HepG2 (cell line): ENCODE measurements at regions not wholly inside any gene's neighbourhood (a gene's known extent, or its start where the extent isn't known, plus 50 kb on each side); places are given as distances from the start of the nearest gene placed in this dataset.

Experiments
- ATAC-seq: fragments of 200-7000 bp; cut with Tn5 transposase; 3 replicates; pipeline ENCODE4 v1.9.1; 2020; ENCODE audit warnings: mild to moderate bottlenecking, moderate library complexity
- BruUV-seq: library from RNA; stranded (reverse); fragments of 400-500 nt; replicated peaks from 2 replicates; lab custom pipeline; 2021; lab: Mats Ljungman, UMichigan
- CTCF ChIA-PET: fragments of 300-600 bp; formaldehyde crosslinking; extraction: SDS; loops from one replicate; lab custom pipeline; 2021; ENCODE audit warnings: low total read pairs, inconsistent platforms, low intra/inter-chr PET ratio; lab: Yijun Ruan, JAX
- POLR2A ChIA-PET: fragments of 350-600 bp; sonication (Branson Sonifier 250); formaldehyde crosslinking; loops from one replicate; lab custom pipeline; 2020; ENCODE audit warnings: antibody characterized with exemption, inconsistent platforms; lab: Yijun Ruan, JAX
- DNase-seq: peaks from one replicate; pipeline ENCODE4 v3.0.0-alpha.2; 2015; ENCODE audit warnings: low spot score
- FAIRE-seq: peaks from 3 replicates; lab custom pipeline; 2011; peaks lifted over from hg19 to GRCh38; lab: Jason Lieb, UNC
- H2AFZ ChIP-seq: one replicate; pipeline ENCODE4 v1.6.1; 2011; ENCODE audit warnings: low read length, inconsistent platforms
- H3K27ac ChIP-seq: fragments of 300-600 bp; 3 replicates; pipeline ENCODE4 v1.8.0; 2011; ENCODE audit warnings: mixed run types, mild to moderate bottlenecking, mixed read lengths, low read length, inconsistent platforms; ENCODE audit not compliant: insufficient read depth; ENCODE audit errors: extremely low read length
- H3K27me3 ChIP-seq, 2 experiments: fragments of 200-600 bp in 1 of 2; 2 replicates in 1 of 2; 3 replicates in 1 of 2; pipeline versions ENCODE4 v1.6.0 to v1.8.0; 2011; ENCODE audit warnings: low read length in 2 of 2, mild to moderate bottlenecking in 2 of 2, moderate library complexity in 2 of 2, inconsistent platforms in 1 of 2; ENCODE audit not compliant: insufficient read depth in 2 of 2, control insufficient read depth in 1 of 2
- H3K36me3 ChIP-seq, 2 experiments: fragments of 200-600 bp in 1 of 2; replicated peaks in 1 of 2; 2 replicates in 1 of 2; 3 replicates in 1 of 2; pipeline versions ENCODE4 v1.5.1 to v1.8.0; 2011; ENCODE audit warnings: low read length in 2 of 2, inconsistent platforms in 1 of 2; ENCODE audit not compliant: insufficient read depth in 2 of 2, control insufficient read depth in 1 of 2
- H3K4me1 ChIP-seq: 2 replicates; pipeline ENCODE4 v1.5.1; 2012; ENCODE audit warnings: low read length, inconsistent platforms; ENCODE audit not compliant: insufficient read depth
- H3K4me2 ChIP-seq: 2 replicates; pipeline ENCODE4 v1.6.0; 2011; ENCODE audit warnings: low read depth, low read length, inconsistent platforms
- H3K4me3 ChIP-seq, 3 experiments: fragments of 200-600 bp in 1 of 3; sonication (generic), shearing (Covaris generic) in 1 of 3; replicated peaks in 1 of 3; 2 replicates each; pipeline ENCODE4 v1.5.1; 2011 to 2016; ENCODE audit warnings: low read length in 3 of 3, inconsistent platforms in 2 of 3, low read depth in 2 of 3, mild to moderate bottlenecking in 2 of 3, control low read depth in 1 of 3, mixed read lengths in 1 of 3; ENCODE audit not compliant: insufficient read depth in 1 of 3
- H3K79me2 ChIP-seq: one replicate; pipeline ENCODE4 v1.6.1; 2011; ENCODE audit warnings: low read length, inconsistent platforms; ENCODE audit not compliant: insufficient read depth
- H3K9ac ChIP-seq: 2 replicates; pipeline ENCODE4 v1.6.0; 2011; ENCODE audit warnings: mild to moderate bottlenecking, low read depth, low read length, inconsistent platforms; ENCODE audit not compliant: insufficient read depth
- H3K9me3 ChIP-seq: 2 replicates; pipeline ENCODE4 v1.5.1; 2012; ENCODE audit warnings: mild to moderate bottlenecking, low read length
- H4K20me1 ChIP-seq: 2 replicates; pipeline ENCODE4 v1.6.0; 2011; ENCODE audit warnings: inconsistent platforms, mild to moderate bottlenecking, low read length, moderate library complexity; ENCODE audit not compliant: insufficient read depth
- ATAD3A ChIP-seq: sonication (generic); formaldehyde crosslinking; IDR thresholded peaks from 2 replicates; pipeline ENCODE4 v1.4.0; 2020; ENCODE audit warnings: missing genetic modification reagents
- GTF2F1 ChIP-seq: fragments of 150-350 bp; IDR thresholded peaks from 2 replicates; pipeline ENCODE4 v1.6.1; 2014; ENCODE audit warnings: low read length
- MTA3 ChIP-seq: sonication (generic); formaldehyde crosslinking; IDR thresholded peaks from 2 replicates; pipeline ENCODE4 v1.4.0; 2020; ENCODE audit warnings: missing genetic modification reagents
- REXO4 ChIP-seq: sonication (generic); formaldehyde crosslinking; IDR thresholded peaks from 2 replicates; pipeline ENCODE4 v1.8.0; 2022; ENCODE audit warnings: missing genetic modification reagents, mild to moderate bottlenecking, borderline replicate concordance
- SP4 ChIP-seq: sonication (generic); formaldehyde crosslinking; IDR thresholded peaks from 2 replicates; pipeline ENCODE4 v1.8.1; 2023; ENCODE audit warnings: mild to moderate bottlenecking, missing genetic modification reagents
- ZNF224 ChIP-seq: sonication (generic); formaldehyde crosslinking; IDR thresholded peaks from 2 replicates; pipeline ENCODE4 v1.5.0; 2020; ENCODE audit warnings: mild to moderate bottlenecking, missing genetic modification reagents
- ZNF512 ChIP-seq: sonication (generic); formaldehyde crosslinking; IDR thresholded peaks from 2 replicates; pipeline ENCODE4 v1.4.0; 2020; ENCODE audit warnings: mild to moderate bottlenecking, missing genetic modification reagents
- ZNF703 ChIP-seq: sonication (generic); formaldehyde crosslinking; IDR thresholded peaks from 2 replicates; pipeline ENCODE4 v1.5.1; 2020; ENCODE audit warnings: missing genetic modification reagents, mild to moderate bottlenecking, moderate library complexity, borderline replicate concordance
- ZNF709 ChIP-seq: sonication (generic); formaldehyde crosslinking; IDR thresholded peaks from 2 replicates; pipeline ENCODE4 v1.5.0; 2020; ENCODE audit warnings: mild to moderate bottlenecking, missing genetic modification reagents
- ZSCAN25 ChIP-seq: sonication (generic); formaldehyde crosslinking; IDR thresholded peaks from 2 replicates; pipeline ENCODE4 v1.8.0; 2022; ENCODE audit warnings: mild to moderate bottlenecking, missing genetic modification reagents
- WGBS: methylation state at CpG from one replicate; pipeline ENCODE4 v1.1.6; 2017; ENCODE audit warnings: low lambda C conversion rate; 5-methylcytosine and 5-hydroxymethylcytosine counted together
- in situ Hi-C: cut with HindIII; loops from 2 replicates; pipeline ENCODE4 v1.10.0; 2017; ENCODE audit warnings: low pct_unique_long_range_greater_than_20kb; ENCODE audit not compliant: extremely low pct_ligation_motif_present
- intact Hi-C: fragments of 100-400 bp; cut with micrococcal nuclease; formaldehyde crosslinking; loops from one replicate; pipeline ENCODE4 v1.10.0; 2022; ENCODE audit not compliant: unreplicated experiment
- TF ChIP-seq, protein P1 (sequence below): sonication (generic); formaldehyde crosslinking; conservative IDR thresholded peaks from 2 replicates; pipeline ENCODE4 v1.4.0; 2020; ENCODE audit warnings: mild to moderate bottlenecking, missing genetic modification reagents, moderate library complexity
- TF ChIP-seq, protein P2 (sequence below): sonication (generic); formaldehyde crosslinking; IDR thresholded peaks from 2 replicates; pipeline ENCODE4 v1.5.1; 2020; ENCODE audit warnings: mild to moderate bottlenecking, missing genetic modification reagents, moderate library complexity

DNA sequence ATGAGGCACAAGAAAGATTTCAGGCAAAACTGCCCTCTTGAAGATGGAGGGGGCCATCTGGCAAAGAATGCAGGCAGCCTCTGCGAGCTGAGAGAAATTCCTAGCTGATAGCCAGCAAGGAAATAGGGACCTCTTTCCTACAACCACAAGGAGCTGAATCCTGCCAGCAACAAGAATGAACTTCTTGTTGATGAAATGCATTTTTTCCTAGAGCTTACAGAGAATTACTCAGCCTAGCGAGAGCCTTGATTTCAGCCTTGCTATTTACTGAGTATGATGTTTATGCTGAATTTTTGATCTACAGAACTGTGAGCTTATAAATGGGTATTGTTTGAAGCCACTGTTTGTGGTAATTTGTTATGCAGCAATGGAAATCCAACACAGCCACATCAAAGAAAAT lies 148.5 kb upstream of the NAALADL2 start:
- BruUV-seq: no TSS peak

More for the DNA sequence above, 148.5 kb upstream of the NAALADL2 start:
- ChIA-PET POLR2A (no interaction called here), CTCF (no interaction called here)
- no peak overlapping the region for H3K4me3 ChIP-seq
- no peaks in the 10 kb centered on the region for H3K4me1 ChIP-seq
- H3K36me3 ChIP-seq: no peaks in the 10 kb centered on the region
- ATAC-seq (no peak), DNase-seq (no peak), FAIRE-seq (no peak)
- intact Hi-C loops: no loop called here
- TF ChIP-seq MTA3 (CRISPR knock-in tag) (no peak), REXO4 (CRISPR knock-in tag) (no peak), ZNF703 (CRISPR knock-in tag) (no peak), ZNF224 (CRISPR knock-in tag) (no peak), GTF2F1 (no peak), ZSCAN25 (CRISPR knock-in tag) (no peak), ZNF512 (CRISPR knock-in tag) (no peak), SP4 (CRISPR knock-in tag) (no peak), ATAD3A (CRISPR knock-in tag) (no peak), ZNF709 (CRISPR knock-in tag) (no peak)
- TF ChIP-seq, protein P1, sequence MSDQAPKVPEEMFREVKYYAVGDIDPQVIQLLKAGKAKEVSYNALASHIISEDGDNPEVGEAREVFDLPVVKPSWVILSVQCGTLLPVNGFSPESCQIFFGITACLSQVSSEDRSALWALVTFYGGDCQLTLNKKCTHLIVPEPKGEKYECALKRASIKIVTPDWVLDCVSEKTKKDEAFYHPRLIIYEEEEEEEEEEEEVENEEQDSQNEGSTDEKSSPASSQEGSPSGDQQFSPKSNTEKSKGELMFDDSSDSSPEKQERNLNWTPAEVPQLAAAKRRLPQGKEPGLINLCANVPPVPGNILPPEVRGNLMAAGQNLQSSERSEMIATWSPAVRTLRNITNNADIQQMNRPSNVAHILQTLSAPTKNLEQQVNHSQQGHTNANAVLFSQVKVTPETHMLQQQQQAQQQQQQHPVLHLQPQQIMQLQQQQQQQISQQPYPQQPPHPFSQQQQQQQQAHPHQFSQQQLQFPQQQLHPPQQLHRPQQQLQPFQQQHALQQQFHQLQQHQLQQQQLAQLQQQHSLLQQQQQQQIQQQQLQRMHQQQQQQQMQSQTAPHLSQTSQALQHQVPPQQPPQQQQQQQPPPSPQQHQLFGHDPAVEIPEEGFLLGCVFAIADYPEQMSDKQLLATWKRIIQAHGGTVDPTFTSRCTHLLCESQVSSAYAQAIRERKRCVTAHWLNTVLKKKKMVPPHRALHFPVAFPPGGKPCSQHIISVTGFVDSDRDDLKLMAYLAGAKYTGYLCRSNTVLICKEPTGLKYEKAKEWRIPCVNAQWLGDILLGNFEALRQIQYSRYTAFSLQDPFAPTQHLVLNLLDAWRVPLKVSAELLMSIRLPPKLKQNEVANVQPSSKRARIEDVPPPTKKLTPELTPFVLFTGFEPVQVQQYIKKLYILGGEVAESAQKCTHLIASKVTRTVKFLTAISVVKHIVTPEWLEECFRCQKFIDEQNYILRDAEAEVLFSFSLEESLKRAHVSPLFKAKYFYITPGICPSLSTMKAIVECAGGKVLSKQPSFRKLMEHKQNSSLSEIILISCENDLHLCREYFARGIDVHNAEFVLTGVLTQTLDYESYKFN (CRISPR knock-in tag): no peak
- TF ChIP-seq, protein P2, sequence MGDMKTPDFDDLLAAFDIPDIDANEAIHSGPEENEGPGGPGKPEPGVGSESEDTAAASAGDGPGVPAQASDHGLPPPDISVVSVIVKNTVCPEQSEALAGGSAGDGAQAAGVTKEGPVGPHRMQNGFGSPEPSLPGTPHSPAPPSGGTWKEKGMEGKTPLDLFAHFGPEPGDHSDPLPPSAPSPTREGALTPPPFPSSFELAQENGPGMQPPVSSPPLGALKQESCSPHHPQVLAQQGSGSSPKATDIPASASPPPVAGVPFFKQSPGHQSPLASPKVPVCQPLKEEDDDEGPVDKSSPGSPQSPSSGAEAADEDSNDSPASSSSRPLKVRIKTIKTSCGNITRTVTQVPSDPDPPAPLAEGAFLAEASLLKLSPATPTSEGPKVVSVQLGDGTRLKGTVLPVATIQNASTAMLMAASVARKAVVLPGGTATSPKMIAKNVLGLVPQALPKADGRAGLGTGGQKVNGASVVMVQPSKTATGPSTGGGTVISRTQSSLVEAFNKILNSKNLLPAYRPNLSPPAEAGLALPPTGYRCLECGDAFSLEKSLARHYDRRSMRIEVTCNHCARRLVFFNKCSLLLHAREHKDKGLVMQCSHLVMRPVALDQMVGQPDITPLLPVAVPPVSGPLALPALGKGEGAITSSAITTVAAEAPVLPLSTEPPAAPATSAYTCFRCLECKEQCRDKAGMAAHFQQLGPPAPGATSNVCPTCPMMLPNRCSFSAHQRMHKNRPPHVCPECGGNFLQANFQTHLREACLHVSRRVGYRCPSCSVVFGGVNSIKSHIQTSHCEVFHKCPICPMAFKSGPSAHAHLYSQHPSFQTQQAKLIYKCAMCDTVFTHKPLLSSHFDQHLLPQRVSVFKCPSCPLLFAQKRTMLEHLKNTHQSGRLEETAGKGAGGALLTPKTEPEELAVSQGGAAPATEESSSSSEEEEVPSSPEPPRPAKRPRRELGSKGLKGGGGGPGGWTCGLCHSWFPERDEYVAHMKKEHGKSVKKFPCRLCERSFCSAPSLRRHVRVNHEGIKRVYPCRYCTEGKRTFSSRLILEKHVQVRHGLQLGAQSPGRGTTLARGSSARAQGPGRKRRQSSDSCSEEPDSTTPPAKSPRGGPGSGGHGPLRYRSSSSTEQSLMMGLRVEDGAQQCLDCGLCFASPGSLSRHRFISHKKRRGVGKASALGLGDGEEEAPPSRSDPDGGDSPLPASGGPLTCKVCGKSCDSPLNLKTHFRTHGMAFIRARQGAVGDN (CRISPR knock-in tag): no peak
- in situ Hi-C loops: no loop called here
- no peak overlapping the region for H3K9ac ChIP-seq
- H3K4me2 ChIP-seq: no peak overlapping the region
- no peak overlapping the region for H2AFZ ChIP-seq
- H3K9me3 ChIP-seq: no peaks in the 10 kb centered on the region
- no peak overlapping the region for H3K27ac ChIP-seq
- WGBS: 7% methylated on average over 2 of the region's 2 CpGs
- H3K79me2 ChIP-seq: no peaks in the 10 kb centered on the region
- H3K27me3 ChIP-seq: no peaks in the 10 kb centered on the region
- no peaks in the 10 kb centered on the region for H4K20me1 ChIP-seq
